ENCODE measurements at regions not wholly inside any gene's neighbourhood (a gene's known extent, or its start where the extent isn't known, plus 50 kb on each side); places are given as distances from the start of the nearest gene placed in this dataset.

GRCh38 chr12:114506651-114507050 lies 100.7 kb upstream of the TBX5 start:
- no peaks in the 10 kb centered on the region for H3K9me3 ChIP-seq (ENCODE audit: control insufficient read depth, insufficient read depth, low read depth, low read length)
- H3K36me3 ChIP-seq (ENCODE audit: control insufficient read depth, insufficient read depth, low read length), result no peaks in the 10 kb centered on the region
- H3K27me3 ChIP-seq (ENCODE audit: control insufficient read depth, insufficient read depth, low read length), result no peaks in the 10 kb centered on the region
- no peak overlapping the region for H3K27ac ChIP-seq (ENCODE audit: insufficient read depth, low read length)
- H3K4me2 ChIP-seq (ENCODE audit: extremely low read depth, insufficient read depth, low read length), result no peak overlapping the region
- peak in 1 of 2 donors; percentile 23 for DNase-seq (ENCODE audit: low read depth in 2 of 2)
- TF ChIP-seq EZH2 (IDR thresholded peaks at IDR 0.05; ENCODE audit: low read length, missing control alignments), result no peak
- TF ChIP-seq, protein P1, sequence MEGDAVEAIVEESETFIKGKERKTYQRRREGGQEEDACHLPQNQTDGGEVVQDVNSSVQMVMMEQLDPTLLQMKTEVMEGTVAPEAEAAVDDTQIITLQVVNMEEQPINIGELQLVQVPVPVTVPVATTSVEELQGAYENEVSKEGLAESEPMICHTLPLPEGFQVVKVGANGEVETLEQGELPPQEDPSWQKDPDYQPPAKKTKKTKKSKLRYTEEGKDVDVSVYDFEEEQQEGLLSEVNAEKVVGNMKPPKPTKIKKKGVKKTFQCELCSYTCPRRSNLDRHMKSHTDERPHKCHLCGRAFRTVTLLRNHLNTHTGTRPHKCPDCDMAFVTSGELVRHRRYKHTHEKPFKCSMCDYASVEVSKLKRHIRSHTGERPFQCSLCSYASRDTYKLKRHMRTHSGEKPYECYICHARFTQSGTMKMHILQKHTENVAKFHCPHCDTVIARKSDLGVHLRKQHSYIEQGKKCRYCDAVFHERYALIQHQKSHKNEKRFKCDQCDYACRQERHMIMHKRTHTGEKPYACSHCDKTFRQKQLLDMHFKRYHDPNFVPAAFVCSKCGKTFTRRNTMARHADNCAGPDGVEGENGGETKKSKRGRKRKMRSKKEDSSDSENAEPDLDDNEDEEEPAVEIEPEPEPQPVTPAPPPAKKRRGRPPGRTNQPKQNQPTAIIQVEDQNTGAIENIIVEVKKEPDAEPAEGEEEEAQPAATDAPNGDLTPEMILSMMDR (conservative IDR thresholded peaks at IDR 0.05 in 1 of 2, IDR thresholded peaks at IDR 0.05 in 1 of 2; ENCODE audit: low read depth in 1 of 2, low read length in 2 of 2), result no peak
- no peak overlapping the region for H3K4me3 ChIP-seq (replicated peaks in 1 of 4; ENCODE audit: control extremely low read depth in 1 of 4, insufficient read depth in 1 of 4, low read depth in 3 of 4, low read length in 4 of 4)
- no peaks in the 10 kb centered on the region for H4K20me1 ChIP-seq (ENCODE audit: control insufficient read depth, extremely low read depth, insufficient read depth, low read length)
- H3K4me1 ChIP-seq (ENCODE audit: control insufficient read depth, extremely low read depth, insufficient read depth, low read length), result no peaks in the 10 kb centered on the region
- no peak overlapping the region for H2AFZ ChIP-seq (ENCODE audit: low read length)
- H3K9ac ChIP-seq (ENCODE audit: insufficient read depth, low read length), result no peak overlapping the region
- H3K79me2 ChIP-seq (ENCODE audit: control insufficient read depth, insufficient read depth, low read length), result no peaks in the 10 kb centered on the region

- no peaks in the 10 kb centered on the region for H3K4me1 ChIP-seq (ENCODE audit: control insufficient read depth, extremely low read depth, insufficient read depth, low read length)
- no peaks in the 10 kb centered on the region for H3K9me3 ChIP-seq (ENCODE audit: control insufficient read depth, insufficient read depth, low read depth, low read length)
- TF ChIP-seq, protein P1 (conservative IDR thresholded peaks at IDR 0.05 in 1 of 2, IDR thresholded peaks at IDR 0.05 in 1 of 2; ENCODE audit: low read depth in 1 of 2, low read length in 2 of 2), result no peak
- no peak for TF ChIP-seq EZH2 (IDR thresholded peaks at IDR 0.05; ENCODE audit: low read length, missing control alignments)
- no peaks in the 10 kb centered on the region for H3K36me3 ChIP-seq (ENCODE audit: control insufficient read depth, insufficient read depth, low read length)
- no peak overlapping the region for H3K9ac ChIP-seq (ENCODE audit: insufficient read depth, low read length)
- H3K4me2 ChIP-seq (ENCODE audit: extremely low read depth, insufficient read depth, low read length), result no peak overlapping the region
- no peak overlapping the region for H3K4me3 ChIP-seq (replicated peaks in 1 of 4; ENCODE audit: control extremely low read depth in 1 of 4, insufficient read depth in 1 of 4, low read depth in 3 of 4, low read length in 4 of 4)
- no peaks in the 10 kb centered on the region for H4K20me1 ChIP-seq (ENCODE audit: control insufficient read depth, extremely low read depth, insufficient read depth, low read length)
- H3K27ac ChIP-seq (ENCODE audit: insufficient read depth, low read length), result no peak overlapping the region
- no peaks in the 10 kb centered on the region for H3K79me2 ChIP-seq (ENCODE audit: control insufficient read depth, insufficient read depth, low read length)
- H2AFZ ChIP-seq (ENCODE audit: low read length), result no peak overlapping the region
- DNase-seq (ENCODE audit: low read depth in 2 of 2), result peak in 1 of 2 donors; percentile 15
- no peaks in the 10 kb centered on the region for H3K27me3 ChIP-seq (ENCODE audit: control insufficient read depth, insufficient read depth, low read length)
These were observed 98.4 kb upstream of the TBX5 start for GRCh38 chr12:114504311-114504710.

DNA sequence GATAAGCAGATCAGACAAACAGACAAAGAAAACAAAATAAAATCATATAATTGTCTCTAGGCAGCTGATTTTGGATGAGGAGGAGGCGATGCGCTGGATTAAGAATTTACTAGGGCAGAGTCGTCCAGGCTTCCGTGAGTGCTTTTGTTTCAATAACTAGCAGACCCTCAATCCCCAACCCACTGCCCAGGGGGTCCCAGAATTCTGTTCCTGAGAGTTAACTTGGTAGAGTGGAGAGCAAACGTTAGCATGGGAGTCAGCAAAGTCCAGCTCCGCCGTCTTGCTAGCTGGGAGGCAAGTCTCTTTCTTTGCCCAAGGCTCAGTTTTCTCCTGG lies 95.5 kb upstream of the TBX5 start:
- H3K79me2 ChIP-seq (ENCODE audit: control insufficient read depth, insufficient read depth, low read length), result no peaks in the 10 kb centered on the region
- no peak overlapping the region for H3K4me2 ChIP-seq (ENCODE audit: extremely low read depth, insufficient read depth, low read length)
- no peak overlapping the region for H3K4me3 ChIP-seq (replicated peaks in 1 of 4; ENCODE audit: control extremely low read depth in 1 of 4, insufficient read depth in 1 of 4, low read depth in 3 of 4, low read length in 4 of 4)
- no peaks in the 10 kb centered on the region for H3K27me3 ChIP-seq (ENCODE audit: control insufficient read depth, insufficient read depth, low read length)
- H3K27ac ChIP-seq (ENCODE audit: insufficient read depth, low read length), result no peak overlapping the region
- no peak overlapping the region for H3K9ac ChIP-seq (ENCODE audit: insufficient read depth, low read length)
- H4K20me1 ChIP-seq (ENCODE audit: control insufficient read depth, extremely low read depth, insufficient read depth, low read length), result no peaks in the 10 kb centered on the region
- TF ChIP-seq, protein P1 (conservative IDR thresholded peaks at IDR 0.05 in 1 of 2, IDR thresholded peaks at IDR 0.05 in 1 of 2; ENCODE audit: low read depth in 1 of 2, low read length in 2 of 2), result no peak
- no peak for TF ChIP-seq EZH2 (IDR thresholded peaks at IDR 0.05; ENCODE audit: low read length, missing control alignments)
- no peaks in the 10 kb centered on the region for H3K36me3 ChIP-seq (ENCODE audit: control insufficient read depth, insufficient read depth, low read length)
- no peak for DNase-seq (ENCODE audit: low read depth in 2 of 2)
- no peak overlapping the region for H2AFZ ChIP-seq (ENCODE audit: low read length)
- H3K9me3 ChIP-seq (ENCODE audit: control insufficient read depth, insufficient read depth, low read depth, low read length), result no peaks in the 10 kb centered on the region
- H3K4me1 ChIP-seq (ENCODE audit: control insufficient read depth, extremely low read depth, insufficient read depth, low read length), result no peaks in the 10 kb centered on the region

Measured in fibroblast of lung (primary cell).